ENCODE measurements at regions not wholly inside any gene's neighbourhood (a gene's known extent, or its start where the extent isn't known, plus 50 kb on each side); places are given as distances from the start of the nearest gene placed in this dataset.

GRCh38 chr9:90001747-90002146, 396.9 kb downstream of the GADD45G start:
- Mint-ChIP-seq H3K36me3 (ENCODE audit: low read depth) (no peaks in the 10 kb centered on the region), H3K4me1 (peaks cover 35% of the 10 kb centered on the region), H3K9me3 (no peaks in the 10 kb centered on the region), H3K27me3 (no peaks in the 10 kb centered on the region), H3K27ac (no peak overlapping the region), H3K4me3 (no peak overlapping the region)
- ATAC-seq (no peak), DNase-seq (no peak)

- Mint-ChIP-seq H3K27me3 (no peaks in the 10 kb centered on the region), H3K9me3 (no peaks in the 10 kb centered on the region), H3K27ac (no peak overlapping the region), H3K4me3 (no peak overlapping the region), H3K4me1 (peaks cover 34% of the 10 kb centered on the region), H3K36me3 (ENCODE audit: low read depth) (no peaks in the 10 kb centered on the region)
- DNase-seq (no peak), ATAC-seq (no peak)
These were observed 397.8 kb downstream of the GADD45G start for GRCh38 chr9:90002397-90003271.

- Mint-ChIP-seq H3K4me1 (peaks cover 14% of the 10 kb centered on the region), H3K9me3 (no peaks in the 10 kb centered on the region), H3K27me3 (peaks cover 2% of the 10 kb centered on the region), H3K27ac (no peak overlapping the region), H3K36me3 (ENCODE audit: low read depth) (no peaks in the 10 kb centered on the region), H3K4me3 (no peak overlapping the region)
- DNase-seq, result no peak
- no peak for ATAC-seq
These were observed 400.6 kb downstream of the GADD45G start for GRCh38 chr9:90005388-90005787.

GRCh38 chr9:90007516-90008440, 403.0 kb downstream of the GADD45G start:
- Mint-ChIP-seq H3K4me1 (peaks cover 2% of the 10 kb centered on the region), H3K4me3 (no peak overlapping the region), H3K9me3 (no peaks in the 10 kb centered on the region), H3K27ac (no peak overlapping the region), H3K27me3 (peaks cover 2% of the 10 kb centered on the region), H3K36me3 (ENCODE audit: low read depth) (no peaks in the 10 kb centered on the region)
- DNase-seq (no peak), ATAC-seq (no peak)

- Mint-ChIP-seq H3K27me3 (peaks cover 2% of the 10 kb centered on the region), H3K9me3 (no peaks in the 10 kb centered on the region), H3K27ac (no peak overlapping the region), H3K4me1 (peaks cover 2% of the 10 kb centered on the region), H3K4me3 (no peak overlapping the region), H3K36me3 (ENCODE audit: low read depth) (no peaks in the 10 kb centered on the region)
- ATAC-seq (no peak), DNase-seq (no peak)
These were observed 404.6 kb downstream of the GADD45G start for GRCh38 chr9:90009447-90009846.

DNA sequence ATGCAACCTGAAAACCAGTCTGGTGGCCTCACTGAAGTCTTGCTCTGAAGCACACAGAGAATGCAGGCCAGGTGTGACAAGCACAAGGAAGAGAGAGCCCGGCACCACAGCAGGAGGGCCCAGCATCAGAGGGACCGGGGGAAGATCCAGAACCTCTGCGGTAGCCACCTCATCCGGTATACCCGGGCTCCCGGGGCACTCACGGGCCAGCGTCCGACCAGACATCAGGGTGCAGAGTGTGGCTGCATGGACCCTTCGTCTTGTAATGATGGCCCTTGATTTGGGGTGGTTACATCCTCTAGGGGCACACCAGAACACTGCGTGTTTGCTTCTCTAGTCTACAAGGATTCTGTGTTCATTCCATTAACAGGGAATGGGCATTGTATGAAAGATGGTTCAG, 406.0 kb downstream of the GADD45G start:
- DNase-seq (no peak), ATAC-seq (no peak)
- Mint-ChIP-seq H3K4me1 (peaks cover 2% of the 10 kb centered on the region), H3K4me3 (no peak overlapping the region), H3K27ac (no peak overlapping the region), H3K36me3 (ENCODE audit: low read depth) (no peaks in the 10 kb centered on the region), H3K9me3 (no peaks in the 10 kb centered on the region), H3K27me3 (peaks cover 2% of the 10 kb centered on the region)

DNA sequence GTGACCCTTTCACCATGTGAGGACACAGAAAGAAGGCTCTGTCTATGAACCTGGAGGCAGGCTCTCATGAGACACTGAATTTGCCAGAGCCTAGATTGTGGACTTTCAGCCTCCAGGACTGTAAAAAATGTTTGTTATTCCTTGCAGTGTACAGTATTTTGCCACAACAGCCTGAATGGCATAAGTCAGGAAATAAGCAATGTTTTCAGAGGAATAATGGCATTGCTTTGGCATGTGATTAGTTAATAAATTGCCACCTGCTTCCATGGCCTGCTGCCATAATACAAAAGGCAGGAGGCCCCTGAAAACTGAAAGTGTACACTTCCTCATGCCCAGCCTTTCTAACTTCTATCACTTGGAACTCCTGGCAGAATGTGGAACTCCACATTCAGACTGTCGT, 408.1 kb downstream of the GADD45G start:
- no peak overlapping the region for H3K4me3 Mint-ChIP-seq
- no peak overlapping the region for H3K27ac Mint-ChIP-seq
- H3K9me3 Mint-ChIP-seq, result no peaks in the 10 kb centered on the region
- DNase-seq (no peak), ATAC-seq (no peak)
- H3K27me3 Mint-ChIP-seq, result peaks cover 5% of the 10 kb centered on the region
- H3K4me1 Mint-ChIP-seq, result peaks cover 2% of the 10 kb centered on the region
- H3K36me3 Mint-ChIP-seq (ENCODE audit: low read depth), result no peaks in the 10 kb centered on the region

GRCh38 chr9:90013778-90014177, 409.0 kb downstream of the GADD45G start:
- Mint-ChIP-seq H3K27ac (no peak overlapping the region), H3K9me3 (no peaks in the 10 kb centered on the region)

GRCh38 chr9:90014421-90014820, 409.6 kb downstream of the GADD45G start:
- ATAC-seq (no peak), DNase-seq (no peak)
- Mint-ChIP-seq H3K27me3 (peaks cover 5% of the 10 kb centered on the region), H3K36me3 (ENCODE audit: low read depth) (no peaks in the 10 kb centered on the region), H3K4me3 (no peak overlapping the region), H3K9me3 (no peaks in the 10 kb centered on the region), H3K4me1 (peaks cover 5% of the 10 kb centered on the region), H3K27ac (no peak overlapping the region)

More at GRCh38 chr9:90013778-90014177, 409.0 kb downstream of the GADD45G start:
- peaks cover 5% of the 10 kb centered on the region for H3K4me1 Mint-ChIP-seq
- ATAC-seq (no peak), DNase-seq (no peak)
- peaks cover 5% of the 10 kb centered on the region for H3K27me3 Mint-ChIP-seq
- H3K4me3 Mint-ChIP-seq, result no peak overlapping the region
- H3K36me3 Mint-ChIP-seq (ENCODE audit: low read depth), result no peaks in the 10 kb centered on the region

GRCh38 chr9:90016272-90016671, 411.5 kb downstream of the GADD45G start:
- peaks cover under 1% of the 10 kb centered on the region for H3K9me3 Mint-ChIP-seq

GRCh38 chr9:90017679-90018078, 412.9 kb downstream of the GADD45G start:
- Mint-ChIP-seq H3K36me3 (ENCODE audit: low read depth) (no peaks in the 10 kb centered on the region), H3K9me3 (peaks cover 5% of the 10 kb centered on the region), H3K4me1 (peaks cover 2% of the 10 kb centered on the region), H3K4me3 (no peak overlapping the region), H3K27ac (no peak overlapping the region), H3K27me3 (peaks cover 8% of the 10 kb centered on the region)
- no peak for ATAC-seq
- no peak for DNase-seq

More at GRCh38 chr9:90016272-90016671, 411.5 kb downstream of the GADD45G start:
- ATAC-seq, result no peak
- Mint-ChIP-seq H3K27ac (no peak overlapping the region), H3K4me3 (no peak overlapping the region), H3K27me3 (peaks cover 7% of the 10 kb centered on the region), H3K36me3 (ENCODE audit: low read depth) (no peaks in the 10 kb centered on the region), H3K4me1 (peaks cover 2% of the 10 kb centered on the region)
- DNase-seq, result no peak

DNA sequence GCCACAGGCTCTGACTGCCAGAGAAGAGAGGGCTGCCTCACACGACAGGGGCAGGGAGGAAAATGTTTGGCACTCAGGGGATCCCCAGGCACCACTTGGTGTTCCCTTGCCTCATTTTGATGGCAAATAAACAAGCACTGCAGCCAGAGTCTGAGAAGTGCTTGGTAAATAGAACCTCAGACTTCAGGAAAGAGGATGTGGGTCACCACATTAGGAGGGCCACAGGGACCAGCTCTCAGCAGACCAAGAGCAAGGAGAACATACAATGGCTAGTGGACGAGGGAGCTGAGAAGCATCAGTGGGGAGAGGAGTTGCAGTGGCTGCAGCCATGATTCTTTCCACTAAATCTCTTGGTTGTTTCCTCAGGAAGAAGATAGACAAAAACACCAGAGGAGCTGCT, 413.9 kb downstream of the GADD45G start:
- ATAC-seq (no peak), DNase-seq (no peak)
- Mint-ChIP-seq H3K4me3 (no peak overlapping the region), H3K4me1 (peaks cover 5% of the 10 kb centered on the region), H3K36me3 (ENCODE audit: low read depth) (no peaks in the 10 kb centered on the region), H3K27ac (no peak overlapping the region), H3K27me3 (peaks cover 8% of the 10 kb centered on the region), H3K9me3 (peaks cover 8% of the 10 kb centered on the region)

GRCh38 chr9:90019626-90020025, 414.8 kb downstream of the GADD45G start:
- peaks cover 8% of the 10 kb centered on the region for H3K9me3 Mint-ChIP-seq
- peaks cover 8% of the 10 kb centered on the region for H3K27me3 Mint-ChIP-seq
- no peaks in the 10 kb centered on the region for H3K36me3 Mint-ChIP-seq (ENCODE audit: low read depth)
- no peak overlapping the region for H3K27ac Mint-ChIP-seq
- no peak for ATAC-seq
- H3K4me1 Mint-ChIP-seq, result peaks cover 8% of the 10 kb centered on the region
- no peak overlapping the region for H3K4me3 Mint-ChIP-seq
- DNase-seq, result no peak

- ATAC-seq, result no peak
- H3K9me3 Mint-ChIP-seq, result peaks cover 8% of the 10 kb centered on the region
- DNase-seq, result no peak
- peaks cover 10% of the 10 kb centered on the region for H3K27me3 Mint-ChIP-seq
- H3K36me3 Mint-ChIP-seq (ENCODE audit: low read depth), result no peaks in the 10 kb centered on the region
- H3K27ac Mint-ChIP-seq, result no peak overlapping the region
- H3K4me1 Mint-ChIP-seq, result peaks cover 15% of the 10 kb centered on the region
- H3K4me3 Mint-ChIP-seq, result no peak overlapping the region
These were observed 415.6 kb downstream of the GADD45G start for GRCh38 chr9:90020276-90020871.

Measured in activated naive CD8-positive, alpha-beta T cell treated with anti-CD3 and anti-CD28 coated beads, Interleukin-2, amount 50 U/mL, for 24 hours (primary cell).